Stomach (tissue), 8 donors: ENCODE measurements at regions not wholly inside any gene's neighbourhood (a gene's known extent, or its start where the extent isn't known, plus 50 kb on each side); places are given as distances from the start of the nearest gene placed in this dataset.

ENCODE experiments used
- DNase-seq, 2 donors: peaks; one replicate each; pipeline versions ENCODE4 v3.0.0 to v3.0.0-alpha.2; 2013 to 2019
- H3K27ac ChIP-seq, 5 donors: fragments of 200-600 bp in 4 of 5; sonication (generic) in 4 of 5; one replicate each; pipeline ENCODE4 v1.5.1; 2013 to 2019; ENCODE audit warnings: mild to moderate bottlenecking in 1 of 5, moderate library complexity in 1 of 5
- H3K27me3 ChIP-seq, 3 donors: fragments of 200-600 bp; sonication (generic); one replicate each; pipeline ENCODE4 v1.5.1; 2017 to 2019; ENCODE audit warnings: mixed run types in 1 of 3
- H3K36me3 ChIP-seq, 4 donors: fragments of 200-600 bp; sonication (generic); 1 replicate in 3 of 4; 2 replicates in 1 of 4; pipeline ENCODE4 v1.5.1; 2016 to 2019
- H3K4me1 ChIP-seq, 4 donors: fragments of 200-600 bp; sonication (generic); one replicate each; pipeline ENCODE4 v1.5.1; 2016 to 2019
- H3K4me3 ChIP-seq, 4 donors: fragments of 200-600 bp; sonication (generic) in 3 of 4; one replicate each; pipeline ENCODE4 v1.5.1; 2016 to 2019; ENCODE audit warnings: mild to moderate bottlenecking in 1 of 4
- H3K9me3 ChIP-seq, 4 donors: fragments of 200-600 bp; sonication (generic); one replicate each; pipeline ENCODE4 v1.5.1; 2016 to 2019
- EP300 ChIP-seq: sonication (generic); formaldehyde crosslinking; IDR thresholded peaks from one replicate; pipeline ENCODE4 v1.6.1; 2017; ENCODE audit warnings: antibody characterized with exemption
- POLR2A ChIP-seq, 4 donors: fragments of 450-650 bp; IDR thresholded peaks; one replicate each; pipeline ENCODE4 v1.6.1; 2016; ENCODE audit warnings: antibody characterized with exemption in 4 of 4, control low read depth in 2 of 4, mild to moderate bottlenecking in 1 of 4, moderate library complexity in 1 of 4
- POLR2AphosphoS5 ChIP-seq, 3 donors: sonication (generic); formaldehyde crosslinking; IDR thresholded peaks; one replicate each; pipeline ENCODE4 v1.6.1; 2016; ENCODE audit warnings: antibody characterized with exemption in 3 of 3
- WGBS, 5 donors: extraction: QIAGEN DNeasy Blood & Tissue Kit in 3 of 5; methylation state at CpG; one replicate each; pipeline versions ENCODE4 v1.1.5 to v1.1.7; 2013 to 2018; 5-methylcytosine and 5-hydroxymethylcytosine counted together
- intact Hi-C: fragments of 100-400 bp; cut with DNase I; formaldehyde crosslinking; loops from one replicate; pipeline ENCODE4 v1.15.1; 2023; ENCODE audit warnings: low total_unique reads
- TF ChIP-seq, protein P1 (sequence below), 7 experiments: fragments of 450-650 bp in 4 of 7; fragments of 200-600 bp in 3 of 7; sonication (generic) in 3 of 7; IDR thresholded peaks; one replicate each; pipeline ENCODE4 v1.5.1; 2016 to 2019; ENCODE audit warnings: antibody characterized with exemption in 7 of 7, control low read depth in 2 of 7, mild to moderate bottlenecking in 1 of 7
- donor health status: healthy with polysubstance abuse.
- donor health status: Bipolar disorder and iron deficiency.
- donor health status: healthy.

DNA sequence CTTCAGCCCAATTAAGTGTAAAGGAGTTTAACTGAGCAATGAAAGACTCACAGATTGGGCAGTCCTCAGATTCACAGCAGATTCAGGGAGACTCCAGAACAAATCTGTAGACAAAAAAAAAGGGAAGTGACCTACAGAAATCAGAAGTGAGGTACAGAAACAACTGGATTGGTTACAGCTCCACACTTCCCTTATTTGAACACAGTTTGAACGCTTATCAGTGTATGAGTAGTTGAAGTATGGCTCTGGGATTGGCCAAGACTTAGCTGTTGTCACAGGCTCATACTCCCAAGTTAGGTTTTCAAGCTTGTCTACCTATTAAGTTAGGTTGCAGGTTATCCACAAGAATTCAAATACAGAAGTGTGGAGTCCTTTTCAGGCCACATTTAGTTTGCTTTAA, 112.4 kb upstream of the ELOVL6 start:
- 52 to 68% (median 66%) methylated on average over 1 of the region's 1 CpG for WGBS, 5 donors
- intact Hi-C loops, result no loop called here
- TF ChIP-seq, protein P1, sequence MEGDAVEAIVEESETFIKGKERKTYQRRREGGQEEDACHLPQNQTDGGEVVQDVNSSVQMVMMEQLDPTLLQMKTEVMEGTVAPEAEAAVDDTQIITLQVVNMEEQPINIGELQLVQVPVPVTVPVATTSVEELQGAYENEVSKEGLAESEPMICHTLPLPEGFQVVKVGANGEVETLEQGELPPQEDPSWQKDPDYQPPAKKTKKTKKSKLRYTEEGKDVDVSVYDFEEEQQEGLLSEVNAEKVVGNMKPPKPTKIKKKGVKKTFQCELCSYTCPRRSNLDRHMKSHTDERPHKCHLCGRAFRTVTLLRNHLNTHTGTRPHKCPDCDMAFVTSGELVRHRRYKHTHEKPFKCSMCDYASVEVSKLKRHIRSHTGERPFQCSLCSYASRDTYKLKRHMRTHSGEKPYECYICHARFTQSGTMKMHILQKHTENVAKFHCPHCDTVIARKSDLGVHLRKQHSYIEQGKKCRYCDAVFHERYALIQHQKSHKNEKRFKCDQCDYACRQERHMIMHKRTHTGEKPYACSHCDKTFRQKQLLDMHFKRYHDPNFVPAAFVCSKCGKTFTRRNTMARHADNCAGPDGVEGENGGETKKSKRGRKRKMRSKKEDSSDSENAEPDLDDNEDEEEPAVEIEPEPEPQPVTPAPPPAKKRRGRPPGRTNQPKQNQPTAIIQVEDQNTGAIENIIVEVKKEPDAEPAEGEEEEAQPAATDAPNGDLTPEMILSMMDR (IDR thresholded peaks at IDR 0.05), result no peak
- TF ChIP-seq POLR2AphosphoS5 (IDR thresholded peaks at IDR 0.05), result no peak
- TF ChIP-seq POLR2A (IDR thresholded peaks at IDR 0.05), result no peak
- no peak for TF ChIP-seq EP300
- Histone ChIP-seq H3K4me3 (no peak overlapping the region), H3K27me3 (no peaks in the 10 kb centered on the region), H3K9me3 (no peaks in the 10 kb centered on the region), H3K27ac (no peak overlapping the region), H3K36me3 (no peaks in the 10 kb centered on the region), H3K4me1 (no peaks in the 10 kb centered on the region)
- DNase-seq, result no peak

DNA sequence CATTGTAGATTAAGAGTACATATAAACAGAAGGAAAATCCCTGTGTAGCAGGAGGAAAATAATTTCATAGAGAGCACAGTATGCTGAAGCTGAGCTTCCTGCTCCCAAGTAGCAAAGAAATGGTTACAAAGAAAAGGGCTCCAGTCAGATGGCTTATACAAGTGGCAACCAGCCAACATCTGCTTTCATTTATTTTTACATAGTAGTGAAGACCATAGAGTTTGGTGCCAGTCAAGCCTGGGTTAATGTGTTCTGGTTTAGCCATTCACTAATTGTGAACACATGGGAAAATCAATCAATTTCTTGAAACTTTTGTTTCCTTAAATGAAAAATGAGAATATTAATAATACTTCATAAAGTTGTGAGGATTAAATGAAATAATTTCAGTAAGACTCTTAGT, 111.3 kb upstream of the ELOVL6 start:
- no peak for TF ChIP-seq POLR2A (IDR thresholded peaks at IDR 0.05)
- no peak for TF ChIP-seq POLR2AphosphoS5 (IDR thresholded peaks at IDR 0.05)
- TF ChIP-seq EP300, result no peak
- TF ChIP-seq, protein P1 (IDR thresholded peaks at IDR 0.05), result no peak
- Histone ChIP-seq H3K36me3 (no peaks in the 10 kb centered on the region), H3K9me3 (no peaks in the 10 kb centered on the region), H3K4me3 (no peak overlapping the region), H3K27ac (no peak overlapping the region), H3K27me3 (no peaks in the 10 kb centered on the region), H3K4me1 (no peaks in the 10 kb centered on the region)
- intact Hi-C loops, result no loop called here
- peak in 1 of 2 donors; percentile 50 for DNase-seq

DNA sequence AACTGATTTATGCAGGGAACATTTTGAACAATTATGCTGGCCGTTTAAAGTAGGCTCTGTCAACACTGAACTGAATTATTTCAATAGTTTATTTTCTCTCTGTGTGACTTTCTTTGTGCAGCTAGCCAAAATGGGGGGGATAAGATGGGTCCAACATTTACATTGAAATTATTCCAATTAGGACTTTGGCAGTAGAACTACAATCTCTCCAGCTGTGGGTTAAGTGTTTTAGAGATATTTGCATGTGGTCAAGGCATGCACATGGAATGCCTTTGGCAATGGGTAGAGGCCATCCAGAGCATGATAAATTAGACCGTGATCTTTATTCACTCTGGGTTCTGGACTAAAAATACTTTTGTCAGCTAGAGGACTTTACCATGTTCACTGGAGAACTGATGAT, 107.9 kb upstream of the ELOVL6 start:
- 16 to 36% (median 26%) methylated on average over 2 of the region's 2 CpGs for WGBS, 5 donors
- intact Hi-C loops, result no loop called here
- Histone ChIP-seq H3K27me3 (no peaks in the 10 kb centered on the region), H3K4me3 (no peak overlapping the region), H3K4me1 (no peaks in the 10 kb centered on the region), H3K27ac (no peak overlapping the region), H3K36me3 (no peaks in the 10 kb centered on the region), H3K9me3 (no peaks in the 10 kb centered on the region)
- peak in 1 of 2 donors; percentile 14 for DNase-seq
- TF ChIP-seq POLR2A (IDR thresholded peaks at IDR 0.05) (no peak), POLR2AphosphoS5 (IDR thresholded peaks at IDR 0.05) (no peak), EP300 (no peak)
- TF ChIP-seq, protein P1 (IDR thresholded peaks at IDR 0.05), result no peak

DNA sequence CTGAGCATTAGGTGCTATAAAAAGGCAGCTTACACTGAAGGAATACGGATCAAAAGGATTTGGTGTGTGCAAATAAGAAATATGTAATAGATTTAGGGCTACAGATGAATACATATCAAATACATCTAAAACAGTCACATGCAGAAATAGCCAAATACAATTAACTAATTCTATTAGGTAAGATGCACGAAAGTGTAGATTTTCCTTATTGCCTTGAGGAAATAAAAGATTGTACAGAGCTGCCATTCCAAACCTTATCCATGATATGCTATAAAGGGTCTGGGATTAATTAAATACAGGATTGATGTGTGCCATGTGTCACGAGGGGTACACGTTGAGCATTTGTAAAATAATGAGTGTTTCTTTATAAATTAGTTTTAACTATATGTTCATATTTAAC, 107.0 kb upstream of the ELOVL6 start:
- WGBS, 5 donors, result 80 to 85% (median 82%) methylated on average over 4 of the region's 4 CpGs
- TF ChIP-seq, protein P1 (IDR thresholded peaks at IDR 0.05), result no peak
- TF ChIP-seq POLR2A (IDR thresholded peaks at IDR 0.05) (no peak), EP300 (no peak), POLR2AphosphoS5 (IDR thresholded peaks at IDR 0.05) (no peak)
- Histone ChIP-seq H3K27me3 (no peaks in the 10 kb centered on the region), H3K27ac (no peak overlapping the region), H3K36me3 (no peaks in the 10 kb centered on the region), H3K4me3 (no peak overlapping the region), H3K4me1 (no peaks in the 10 kb centered on the region), H3K9me3 (no peaks in the 10 kb centered on the region)
- intact Hi-C loops, result no loop called here
- no peak for DNase-seq
